ENCODE measurements at regions not wholly inside any gene's neighbourhood (a gene's known extent, or its start where the extent isn't known, plus 50 kb on each side); places are given as distances from the start of the nearest gene placed in this dataset.
"Not testable (repeated sequence)": the region's sequence is repeated elsewhere in the genome, so short reads cannot be mapped to it uniquely, and the experiment has no call there.

DNA sequence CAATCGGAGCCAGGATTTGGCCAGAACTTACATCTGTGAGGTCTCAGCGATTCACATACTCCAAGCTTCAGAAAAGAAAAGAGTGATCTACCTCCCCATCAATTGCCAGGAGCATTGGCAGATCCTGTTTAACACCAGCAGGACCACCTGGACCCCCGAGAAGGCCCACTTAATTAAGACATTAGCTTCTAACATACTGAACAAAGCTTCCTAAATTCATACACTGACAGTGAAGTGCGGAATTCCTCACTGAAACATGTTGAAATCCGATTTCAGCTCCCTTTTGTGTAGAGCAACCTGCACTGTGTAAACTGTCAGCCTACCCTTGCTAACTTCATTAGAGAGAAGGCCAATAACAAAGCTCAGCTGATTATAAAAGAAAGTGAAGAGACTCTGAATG, 274.0 kb downstream of the NOVA1 start:
- Histone ChIP-seq H3K27me3 (ENCODE audit: control insufficient read depth, insufficient read depth, low read length) (no peaks in the 10 kb centered on the region), H3K36me3 (ENCODE audit: control insufficient read depth, insufficient read depth, low read length) (no peaks in the 10 kb centered on the region), H3K4me1 (ENCODE audit: control insufficient read depth, insufficient read depth, low read length) (no peaks in the 10 kb centered on the region), H3K4me3 (ENCODE audit: low read depth, low read length) (no peak overlapping the region), H3K27ac (ENCODE audit: low read depth, low read length) (no peak overlapping the region), H3K9me3 (ENCODE audit: control insufficient read depth, insufficient read depth, low read length) (no peaks in the 10 kb centered on the region)
- peak in 2 of 6 donors; percentile 38 to 71 for DNase-seq (ENCODE audit: low read depth in 4 of 6, low spot score in 6 of 6)
- WGBS (ENCODE audit: insufficient coverage), result 19% methylated on average over 5 of the region's 5 CpGs

DNA sequence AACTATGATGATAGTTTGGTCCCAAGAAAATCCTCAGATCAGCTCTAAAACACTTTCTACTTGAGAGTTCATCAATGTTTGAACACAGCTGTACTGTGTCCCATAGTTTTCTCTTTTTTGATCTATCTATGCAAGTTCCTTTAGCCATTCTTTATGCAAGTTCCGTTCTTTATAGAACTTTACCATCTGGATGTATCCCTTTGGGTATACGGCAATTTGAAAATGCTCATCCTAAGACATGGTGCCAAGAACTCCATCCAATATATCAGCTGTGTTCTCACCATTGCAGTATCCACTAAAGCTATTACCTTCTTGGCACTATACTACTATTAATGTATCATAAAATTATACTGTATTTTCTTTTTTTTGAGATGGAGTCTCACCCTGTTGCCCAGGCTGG, 276.9 kb downstream of the NOVA1 start:
- H3K4me1 ChIP-seq (ENCODE audit: control insufficient read depth, insufficient read depth, low read length), result no peaks in the 10 kb centered on the region
- no peaks in the 10 kb centered on the region for H3K36me3 ChIP-seq (ENCODE audit: control insufficient read depth, insufficient read depth, low read length)
- 86% methylated on average over 2 of the region's 2 CpGs for WGBS (ENCODE audit: insufficient coverage)
- no peak overlapping the region for H3K27ac ChIP-seq (ENCODE audit: low read depth, low read length)
- no peaks in the 10 kb centered on the region for H3K27me3 ChIP-seq (ENCODE audit: control insufficient read depth, insufficient read depth, low read length)
- H3K4me3 ChIP-seq (ENCODE audit: low read depth, low read length), result no peak overlapping the region
- H3K9me3 ChIP-seq (ENCODE audit: control insufficient read depth, insufficient read depth, low read length), result no peaks in the 10 kb centered on the region
- DNase-seq (ENCODE audit: low read depth in 4 of 6, low spot score in 6 of 6), result no peak

DNA sequence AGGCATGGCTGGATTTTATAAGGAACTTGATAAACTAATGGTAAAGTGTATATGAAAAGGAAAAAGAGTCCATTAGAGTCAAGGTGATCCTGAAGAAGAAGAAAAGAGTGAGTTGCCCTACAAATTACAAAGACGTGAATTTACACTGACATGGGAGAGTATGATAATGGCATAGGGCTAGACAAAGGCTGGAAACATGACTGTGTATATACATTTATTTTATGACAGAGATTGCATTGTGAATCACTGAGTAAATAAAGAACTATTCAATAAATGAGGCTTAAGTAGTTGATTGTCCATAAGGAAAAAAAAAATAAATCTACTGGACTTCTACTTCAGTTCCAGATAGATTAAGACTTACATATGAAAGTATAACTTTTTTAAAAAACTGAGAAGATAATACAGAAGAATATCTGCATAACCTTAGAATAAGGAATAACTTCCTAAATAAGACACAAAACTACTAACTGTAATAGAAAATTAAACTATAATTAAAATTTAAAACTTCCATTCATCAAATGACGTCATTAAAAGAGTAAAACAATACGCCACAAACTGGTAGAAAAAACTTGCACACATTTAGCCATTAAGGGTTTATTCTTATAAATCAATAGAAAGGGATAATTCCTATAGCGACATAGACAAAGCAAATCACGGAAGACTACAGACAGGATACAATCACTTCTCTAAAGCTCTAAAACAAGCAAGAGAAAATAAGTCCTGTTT, 278.5 kb downstream of the NOVA1 start:
- Histone ChIP-seq H3K4me1 (ENCODE audit: control insufficient read depth, insufficient read depth, low read length) (no peaks in the 10 kb centered on the region), H3K4me3 (ENCODE audit: low read depth, low read length) (no peak overlapping the region), H3K36me3 (ENCODE audit: control insufficient read depth, insufficient read depth, low read length) (no peaks in the 10 kb centered on the region), H3K27me3 (ENCODE audit: control insufficient read depth, insufficient read depth, low read length) (no peaks in the 10 kb centered on the region), H3K27ac (ENCODE audit: low read depth, low read length) (no peak overlapping the region), H3K9me3 (ENCODE audit: control insufficient read depth, insufficient read depth, low read length) (no peaks in the 10 kb centered on the region)
- no CpG with 5 or more reads among the region's 5 CpGs for WGBS (ENCODE audit: insufficient coverage)
- no peak for DNase-seq (ENCODE audit: low read depth in 4 of 6, low spot score in 6 of 6)

DNA sequence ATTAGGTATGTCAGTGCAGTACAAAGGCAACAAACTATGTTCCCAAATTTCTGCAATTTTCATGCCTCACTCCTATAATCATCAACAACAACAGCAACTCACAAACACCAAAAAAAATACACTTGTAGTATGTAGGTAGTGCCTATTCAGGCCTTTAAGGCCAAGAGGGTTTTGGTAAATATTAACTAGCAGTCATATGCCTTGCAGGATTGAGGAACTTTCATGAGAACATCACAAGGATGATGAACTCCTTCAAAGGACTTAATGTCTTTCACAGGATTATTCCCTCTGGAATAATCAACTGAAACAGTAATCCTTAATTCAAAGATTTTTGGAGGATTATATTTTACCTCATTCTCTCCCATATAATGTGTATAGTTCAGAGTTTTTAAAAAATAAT, 293.8 kb downstream of the NOVA1 start:
- H3K27ac ChIP-seq (ENCODE audit: low read depth, low read length), result no peak overlapping the region
- no peaks in the 10 kb centered on the region for H3K9me3 ChIP-seq (ENCODE audit: control insufficient read depth, insufficient read depth, low read length)
- DNase-seq (ENCODE audit: low read depth in 4 of 6, low spot score in 6 of 6), result no peak
- no peaks in the 10 kb centered on the region for H3K4me1 ChIP-seq (ENCODE audit: control insufficient read depth, insufficient read depth, low read length)
- H3K36me3 ChIP-seq (ENCODE audit: control insufficient read depth, insufficient read depth, low read length), result no peaks in the 10 kb centered on the region
- no peaks in the 10 kb centered on the region for H3K27me3 ChIP-seq (ENCODE audit: control insufficient read depth, insufficient read depth, low read length)
- no peak overlapping the region for H3K4me3 ChIP-seq (ENCODE audit: low read depth, low read length)

DNA sequence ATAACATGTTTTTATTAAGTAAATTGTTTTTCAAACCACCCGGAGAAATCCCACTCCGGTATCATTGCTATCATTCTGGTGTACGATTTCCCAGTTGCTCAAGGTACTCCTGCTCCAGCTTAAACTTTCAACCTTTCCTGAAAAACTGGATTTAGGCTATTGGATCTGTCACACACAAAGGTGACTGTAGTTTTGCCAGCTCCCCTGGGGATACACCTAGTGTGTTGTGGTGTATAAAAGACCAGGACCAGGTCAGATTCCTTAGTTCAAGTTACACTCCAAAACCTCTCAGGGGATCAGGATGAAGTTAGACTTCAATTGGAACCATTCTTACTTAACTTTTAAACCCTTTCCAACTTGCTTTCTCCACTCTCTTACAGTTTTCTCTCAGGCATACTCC, 303.9 kb downstream of the NOVA1 start:
- Histone ChIP-seq H3K36me3 (ENCODE audit: control insufficient read depth, insufficient read depth, low read length) (no peaks in the 10 kb centered on the region), H3K27me3 (ENCODE audit: control insufficient read depth, insufficient read depth, low read length) (no peaks in the 10 kb centered on the region), H3K4me1 (ENCODE audit: control insufficient read depth, insufficient read depth, low read length) (no peaks in the 10 kb centered on the region), H3K4me3 (ENCODE audit: low read depth, low read length) (no peak overlapping the region), H3K27ac (ENCODE audit: low read depth, low read length) (no peak overlapping the region), H3K9me3 (ENCODE audit: control insufficient read depth, insufficient read depth, low read length) (no peaks in the 10 kb centered on the region)
- no peak for DNase-seq (ENCODE audit: low read depth in 4 of 6, low spot score in 6 of 6)
- WGBS (ENCODE audit: insufficient coverage), result 100% methylated on average over 3 of the region's 3 CpGs

DNA sequence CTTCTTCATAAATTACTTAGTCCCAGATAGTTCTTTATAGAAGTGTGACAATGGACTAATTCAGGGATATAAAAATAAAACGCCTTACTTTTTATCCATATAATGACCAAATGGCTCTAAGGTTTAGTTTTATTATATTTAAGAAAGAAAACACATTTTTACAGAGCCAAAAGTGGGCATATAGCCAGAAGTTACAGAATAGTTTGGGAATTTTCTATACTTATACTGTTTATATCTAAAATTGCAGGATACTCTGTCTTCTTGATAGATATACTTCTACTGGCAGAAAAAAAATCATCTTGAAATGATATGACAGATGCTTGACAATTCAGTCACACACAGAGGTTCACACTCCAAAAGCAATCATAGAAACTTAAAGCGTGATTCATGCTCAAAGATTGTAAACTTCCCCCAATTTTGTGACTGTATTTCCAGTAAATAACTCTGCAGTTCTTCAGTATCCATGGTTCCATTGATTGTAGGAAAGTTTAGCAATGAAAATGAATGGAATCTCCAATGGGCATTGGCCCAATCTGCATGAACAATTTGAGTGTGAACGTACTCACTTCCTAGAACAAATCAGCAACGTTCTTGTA, 307.8 kb downstream of the NOVA1 start:
- Histone ChIP-seq H3K27ac (ENCODE audit: low read depth, low read length) (no peak overlapping the region), H3K36me3 (ENCODE audit: control insufficient read depth, insufficient read depth, low read length) (no peaks in the 10 kb centered on the region), H3K9me3 (ENCODE audit: control insufficient read depth, insufficient read depth, low read length) (no peaks in the 10 kb centered on the region), H3K4me3 (ENCODE audit: low read depth, low read length) (no peak overlapping the region), H3K4me1 (ENCODE audit: control insufficient read depth, insufficient read depth, low read length) (no peaks in the 10 kb centered on the region), H3K27me3 (ENCODE audit: control insufficient read depth, insufficient read depth, low read length) (no peaks in the 10 kb centered on the region)
- no CpG with 5 or more reads among the region's 4 CpGs for WGBS (ENCODE audit: insufficient coverage)
- no peak for DNase-seq (ENCODE audit: low read depth in 4 of 6, low spot score in 6 of 6)

DNA sequence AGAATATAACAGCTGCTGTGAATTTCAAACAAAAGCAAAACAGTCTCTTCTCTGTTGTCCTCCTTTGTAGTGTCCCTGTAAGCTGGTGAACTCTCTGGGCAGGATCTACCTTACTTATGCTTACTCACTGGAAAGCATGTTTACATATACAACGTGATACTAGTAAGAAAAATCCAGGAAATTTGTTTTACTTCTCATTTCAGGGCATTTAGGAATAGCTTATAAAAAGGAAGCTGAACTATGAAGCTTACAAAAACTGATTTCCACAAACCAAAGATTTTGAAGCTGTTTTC, 311.0 kb downstream of the NOVA1 start:
- H3K4me1 ChIP-seq (ENCODE audit: control insufficient read depth, insufficient read depth, low read length), result no peaks in the 10 kb centered on the region
- WGBS (ENCODE audit: insufficient coverage), result no CpG with 5 or more reads among the region's 1 CpG
- H3K36me3 ChIP-seq (ENCODE audit: control insufficient read depth, insufficient read depth, low read length), result no peaks in the 10 kb centered on the region
- no peak overlapping the region for H3K27ac ChIP-seq (ENCODE audit: low read depth, low read length)
- no peak overlapping the region for H3K4me3 ChIP-seq (ENCODE audit: low read depth, low read length)
- H3K27me3 ChIP-seq (ENCODE audit: control insufficient read depth, insufficient read depth, low read length), result no peaks in the 10 kb centered on the region
- DNase-seq (ENCODE audit: low read depth in 4 of 6, low spot score in 6 of 6), result peak in 1 of 6 donors; percentile 25
- no peaks in the 10 kb centered on the region for H3K9me3 ChIP-seq (ENCODE audit: control insufficient read depth, insufficient read depth, low read length)

DNA sequence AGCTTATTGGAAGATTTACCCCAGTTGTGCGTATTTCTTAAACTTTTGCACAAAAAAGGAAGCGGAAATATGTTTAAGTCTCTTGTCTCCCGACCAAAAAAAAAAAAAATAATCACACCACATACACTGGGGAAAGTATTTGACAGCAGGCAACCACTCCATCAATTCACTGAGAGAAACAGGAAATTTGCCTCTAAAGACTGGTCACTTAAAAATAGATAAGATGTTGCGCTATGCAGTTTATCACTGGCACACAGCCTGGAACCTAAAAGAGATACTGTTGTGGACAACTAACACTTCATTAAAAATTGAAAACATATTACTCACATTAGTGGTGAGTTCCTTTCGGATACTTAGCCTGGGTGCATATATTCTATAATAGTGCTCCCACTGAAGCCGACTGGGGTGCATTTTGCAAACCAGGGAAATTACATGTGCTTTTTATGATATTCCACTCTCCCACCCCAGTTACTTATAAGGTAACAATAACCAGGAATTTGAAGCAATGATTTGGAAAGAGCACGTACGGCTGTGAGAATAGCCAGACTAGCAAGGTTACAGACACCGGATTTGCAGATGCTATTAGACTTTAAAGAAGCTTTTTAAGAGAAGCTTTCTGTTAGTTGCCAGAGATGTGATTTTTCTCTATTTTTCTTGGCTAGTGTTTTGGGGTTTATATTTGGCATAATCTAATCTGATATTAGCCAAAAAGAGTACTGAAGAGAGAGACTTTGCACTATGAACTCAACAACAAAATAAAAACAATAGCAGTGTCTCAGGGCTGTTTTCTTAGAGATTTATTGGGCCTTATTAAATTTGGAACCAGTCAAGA, 311.5 kb downstream of the NOVA1 start:
- WGBS (ENCODE audit: insufficient coverage), result 49% methylated on average over 3 of the region's 9 CpGs
- no peaks in the 10 kb centered on the region for H3K27me3 ChIP-seq (ENCODE audit: control insufficient read depth, insufficient read depth, low read length)
- no peaks in the 10 kb centered on the region for H3K4me1 ChIP-seq (ENCODE audit: control insufficient read depth, insufficient read depth, low read length)
- no peak overlapping the region for H3K4me3 ChIP-seq (ENCODE audit: low read depth, low read length)
- DNase-seq (ENCODE audit: low read depth in 4 of 6, low spot score in 6 of 6), result peak in 2 of 6 donors; percentile 15 to 28
- no peaks in the 10 kb centered on the region for H3K9me3 ChIP-seq (ENCODE audit: control insufficient read depth, insufficient read depth, low read length)
- H3K36me3 ChIP-seq (ENCODE audit: control insufficient read depth, insufficient read depth, low read length), result no peaks in the 10 kb centered on the region
- H3K27ac ChIP-seq (ENCODE audit: low read depth, low read length), result no peak overlapping the region

DNA sequence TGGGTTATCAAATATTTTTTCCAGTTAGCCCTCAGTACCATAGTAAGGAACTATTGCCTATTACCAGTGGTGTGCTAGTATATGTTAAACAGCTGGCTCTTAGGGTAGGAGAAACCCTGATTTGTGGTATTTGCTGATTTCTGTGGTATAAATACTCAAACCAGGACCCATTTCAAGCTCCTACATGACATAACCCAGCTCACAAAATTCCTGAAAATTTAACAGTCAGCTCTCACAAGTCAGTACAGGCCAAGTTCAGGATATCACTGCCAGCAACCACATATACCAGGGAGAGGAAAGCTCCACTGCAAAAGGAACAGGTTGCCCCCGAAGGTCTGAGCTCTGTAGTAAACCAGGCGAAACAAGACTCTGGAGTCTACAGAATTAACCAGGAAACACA, 315.3 kb downstream of the NOVA1 start:
- DNase-seq (ENCODE audit: low read depth in 4 of 6, low spot score in 6 of 6), result no peak
- 72% methylated on average over 2 of the region's 2 CpGs for WGBS (ENCODE audit: insufficient coverage)
- Histone ChIP-seq H3K4me1 (ENCODE audit: control insufficient read depth, insufficient read depth, low read length) (no peaks in the 10 kb centered on the region), H3K4me3 (ENCODE audit: low read depth, low read length) (no peak overlapping the region), H3K27ac (ENCODE audit: low read depth, low read length) (peak overlapping the region; percentile 26), H3K36me3 (ENCODE audit: control insufficient read depth, insufficient read depth, low read length) (no peaks in the 10 kb centered on the region), H3K27me3 (ENCODE audit: control insufficient read depth, insufficient read depth, low read length) (no peaks in the 10 kb centered on the region), H3K9me3 (ENCODE audit: control insufficient read depth, insufficient read depth, low read length) (no peaks in the 10 kb centered on the region)

DNA sequence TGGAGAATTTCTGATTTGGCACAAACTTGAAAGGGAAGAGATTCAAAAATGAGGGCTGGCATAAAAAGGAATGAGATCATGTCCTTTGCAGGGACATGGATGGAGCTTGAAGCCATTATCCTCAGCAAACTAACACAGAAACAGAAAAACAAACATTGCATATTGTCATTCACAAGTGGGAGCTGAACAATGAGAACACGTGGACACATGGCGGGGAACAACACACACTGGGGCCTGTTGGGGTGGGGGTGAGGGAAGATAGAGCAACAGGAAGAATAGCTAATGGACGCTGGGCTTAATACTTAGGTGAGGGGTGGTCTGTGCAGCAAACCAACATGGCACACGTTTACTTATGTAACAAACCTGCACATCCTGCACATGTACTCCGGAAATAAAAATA, 315.8 kb downstream of the NOVA1 start:
- not testable (repeated sequence) for DNase-seq (ENCODE audit: low read depth in 4 of 6, low spot score in 6 of 6); H3K36me3 ChIP-seq (ENCODE audit: control insufficient read depth, insufficient read depth, low read length); H3K4me1 ChIP-seq (ENCODE audit: control insufficient read depth, insufficient read depth, low read length); H3K9me3 ChIP-seq (ENCODE audit: control insufficient read depth, insufficient read depth, low read length); H3K27me3 ChIP-seq (ENCODE audit: control insufficient read depth, insufficient read depth, low read length); H3K4me3 ChIP-seq (ENCODE audit: low read depth, low read length)
- WGBS (ENCODE audit: insufficient coverage), result 100% methylated on average over 1 of the region's 5 CpGs
- peak overlapping the region; percentile 26 for H3K27ac ChIP-seq (ENCODE audit: low read depth, low read length)

Data from spinal cord (tissue), 9 donors.